Liver (tissue), 3 donors: ENCODE measurements at regions not wholly inside any gene's neighbourhood (a gene's known extent, or its start where the extent isn't known, plus 50 kb on each side); places are given as distances from the start of the nearest gene placed in this dataset.

Source experiments
- ATF3 ChIP-seq: IDR thresholded peaks from 2 replicates; pipeline ENCODE4 v1.6.1; 2016; ENCODE audit warnings: antibody characterized with exemption
- CTCF ChIP-seq: fragments of 150-350 bp; IDR thresholded peaks from 2 replicates; pipeline ENCODE4 v1.5.1; 2017; ENCODE audit warnings: improper control_type of control experiment, low read depth, low read length; ENCODE audit not compliant: missing input control
- EGR1 ChIP-seq, 2 donors: IDR thresholded peaks; 2 replicates each; pipeline ENCODE4 v1.6.1; 2016 to 2018; ENCODE audit warnings: antibody characterized with exemption in 2 of 2, low read depth in 2 of 2
- HNF4A ChIP-seq, 2 donors: conservative IDR thresholded peaks; 2 replicates each; pipeline ENCODE4 v1.6.1; 2016; ENCODE audit warnings: antibody characterized with exemption in 2 of 2, mild to moderate bottlenecking in 2 of 2
- JUND ChIP-seq, 2 donors: IDR thresholded peaks; 2 replicates each; pipeline ENCODE4 v1.6.1; 2016; ENCODE audit warnings: antibody characterized with exemption in 2 of 2
- MAX ChIP-seq: IDR thresholded peaks from 2 replicates; pipeline ENCODE4 v1.6.1; 2016; ENCODE audit warnings: antibody characterized with exemption
- RAD21 ChIP-seq, 2 donors: IDR thresholded peaks; 2 replicates each; pipeline ENCODE4 v1.6.1; 2016; ENCODE audit warnings: antibody characterized with exemption in 2 of 2, mild to moderate bottlenecking in 2 of 2
- REST ChIP-seq: IDR thresholded peaks from 2 replicates; pipeline ENCODE4 v1.6.1; 2016; ENCODE audit warnings: antibody characterized with exemption, mild to moderate bottlenecking
- SP1 ChIP-seq: IDR thresholded peaks from 2 replicates; pipeline ENCODE4 v1.6.1; 2018; ENCODE audit warnings: antibody characterized with exemption, mild to moderate bottlenecking
- donor health status: healthy.
- donor health status: healthy.

GRCh38 chr3:76099956-76100355 lies 314.6 kb upstream of the ZNF717 start:
- no peak for TF ChIP-seq HNF4A (conservative IDR thresholded peaks at IDR 0.05)
- TF ChIP-seq ATF3 = no peak
- no peak for TF ChIP-seq CTCF
- no peak for TF ChIP-seq REST
- no peak for TF ChIP-seq RAD21 (IDR thresholded peaks at IDR 0.05)
- no peak for TF ChIP-seq JUND (IDR thresholded peaks at IDR 0.05)
- no peak for TF ChIP-seq EGR1 (IDR thresholded peaks at IDR 0.05; ENCODE audit: low read depth in 2 of 2)
- no peak for TF ChIP-seq SP1
- no peak for TF ChIP-seq MAX
